Stimulated activated naive CD8-positive, alpha-beta T cell treated with anti-CD3 and anti-CD28 coated beads, Interleukin-15, Interleukin-2, amounts not matched to agents 100 U/mL and 50 U/mL, for 24 hours (primary cell): ENCODE measurements at regions not wholly inside any gene's neighbourhood (a gene's known extent, or its start where the extent isn't known, plus 50 kb on each side); places are given as distances from the start of the nearest gene placed in this dataset.
"Not testable (repeated sequence)": the region's sequence is repeated elsewhere in the genome, so short reads cannot be mapped to it uniquely, and the experiment has no call there.

Experiments used
- ATAC-seq: fragments of 150-1000 bp; cut with Tn5 transposase; one replicate; pipeline ENCODE4 v1.10.0; 2021
- DNase-seq: peaks from one replicate; pipeline ENCODE4 v3.0.0; 2021

DNA sequence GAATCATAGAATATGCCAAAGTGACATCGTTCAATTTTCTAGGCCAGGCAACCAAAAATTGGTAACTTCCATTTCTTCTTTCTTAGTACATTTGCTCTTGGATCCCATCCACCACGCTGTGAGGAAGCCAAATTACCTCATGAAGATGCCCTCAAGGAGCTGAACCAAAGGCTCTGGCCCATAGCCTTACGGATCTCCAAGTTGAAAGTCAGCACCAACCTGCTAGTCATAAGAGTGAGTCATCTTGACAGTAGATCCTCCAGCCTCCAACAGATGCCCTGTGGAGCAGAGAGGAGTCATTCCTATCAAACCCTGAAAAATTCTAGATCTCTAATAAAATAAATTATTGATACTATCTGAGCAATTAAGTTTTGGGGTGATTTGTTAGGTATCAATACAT is 322.5 kb upstream of the COL8A1 start:
- DNase-seq (no peak), ATAC-seq (no peak)

DNA sequence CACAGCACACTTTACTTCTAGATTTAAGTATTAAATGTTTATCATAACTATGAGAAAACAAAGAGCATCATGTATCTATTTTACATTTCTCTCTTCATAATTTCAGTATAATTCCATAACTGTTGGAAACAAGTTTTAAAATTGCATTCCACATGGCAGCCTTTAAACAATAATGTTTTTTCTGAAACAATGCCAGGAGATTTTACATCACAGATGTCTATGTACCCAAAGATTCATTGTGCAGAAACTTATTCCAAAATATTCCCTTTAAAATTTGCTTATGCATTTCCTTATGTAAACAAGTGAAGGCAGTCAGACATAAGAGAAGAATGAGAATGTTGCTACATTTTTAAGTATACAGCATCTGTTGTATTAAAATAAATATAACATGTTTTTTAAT is 324.9 kb upstream of the COL8A1 start:
- DNase-seq (no peak), ATAC-seq (no peak)

- DNase-seq (no peak), ATAC-seq (no peak)
Measured at GRCh38 chr3:99298661-99299060, 339.7 kb upstream of the COL8A1 start.

DNA sequence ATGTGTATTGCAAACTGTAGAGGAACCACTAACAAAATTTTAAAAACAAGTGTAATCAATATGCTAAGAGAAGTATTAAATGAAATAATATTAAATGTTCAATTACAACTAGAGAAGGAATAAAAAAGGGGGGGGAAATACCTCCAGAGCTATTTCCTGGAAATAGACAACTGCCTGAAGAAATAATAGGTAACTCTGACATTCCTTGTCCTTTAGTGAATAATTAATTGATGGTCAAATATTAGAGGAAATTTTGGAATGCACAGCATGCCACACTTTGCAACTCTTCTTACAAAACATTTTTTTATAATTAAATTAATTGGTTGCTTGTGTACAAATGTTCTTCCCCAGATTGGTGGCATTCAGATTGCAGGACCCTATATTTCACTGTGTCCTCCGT is 342.6 kb upstream of the COL8A1 start:
- ATAC-seq: no peak
- no peak for DNase-seq

- DNase-seq, ATAC-seq: not testable (repeated sequence)
Measured at GRCh38 chr3:99294092-99294491, 344.3 kb upstream of the COL8A1 start.

DNA sequence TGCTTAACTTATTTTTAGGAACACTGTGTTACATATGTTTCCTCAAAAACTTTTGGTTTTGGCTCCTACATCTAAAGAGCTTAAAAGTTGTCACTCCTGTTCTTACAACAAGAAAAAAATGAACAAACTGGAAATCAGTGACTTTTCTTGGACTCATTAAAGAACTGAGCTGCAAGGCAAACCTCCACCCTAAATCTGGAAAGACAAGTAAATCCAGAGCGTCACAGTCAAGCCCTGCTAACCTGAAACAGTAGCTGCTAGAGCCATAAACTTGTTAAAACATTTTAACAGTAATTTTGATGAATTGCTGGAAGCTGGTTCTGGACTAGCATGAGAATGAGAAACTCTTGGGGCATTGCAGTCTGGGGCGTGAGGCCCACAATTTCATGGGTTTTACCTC is 350.5 kb upstream of the COL8A1 start:
- no peak for ATAC-seq

DNA sequence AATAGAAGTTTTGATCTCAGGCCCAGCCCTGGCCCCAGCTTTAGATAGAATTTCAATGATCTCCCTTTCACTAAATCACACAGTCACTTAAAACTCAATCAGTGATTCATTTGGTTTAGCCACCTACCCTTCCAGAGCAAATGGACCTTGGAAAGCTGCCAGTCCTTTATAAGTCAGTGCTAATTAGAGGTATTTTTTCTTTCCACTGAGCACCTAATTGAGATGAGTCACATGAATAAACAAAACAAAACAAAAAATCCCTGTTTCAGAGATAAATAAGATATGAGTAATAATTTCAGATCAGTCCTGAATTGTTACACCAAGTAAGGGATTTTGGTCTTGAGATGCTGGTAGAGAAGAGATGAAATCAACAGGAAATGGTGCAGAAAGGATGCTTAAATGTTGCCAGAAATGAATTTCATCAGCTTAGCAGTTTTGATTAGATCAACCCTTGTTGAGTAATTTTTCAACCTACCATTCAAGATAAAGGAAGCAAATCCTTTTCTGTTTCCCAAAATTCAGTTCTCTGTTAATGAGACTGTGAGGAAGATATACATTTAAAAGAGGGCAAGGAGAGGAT is 352.0 kb upstream of the COL8A1 start:
- DNase-seq (no peak), ATAC-seq (no peak)

More for the DNA sequence above, 350.5 kb upstream of the COL8A1 start:
- no peak for DNase-seq

GRCh38 chr3:99269606-99270351 is 368.3 kb upstream of the DCBLD2 start:
- ATAC-seq (no peak), DNase-seq (no peak)

DNA sequence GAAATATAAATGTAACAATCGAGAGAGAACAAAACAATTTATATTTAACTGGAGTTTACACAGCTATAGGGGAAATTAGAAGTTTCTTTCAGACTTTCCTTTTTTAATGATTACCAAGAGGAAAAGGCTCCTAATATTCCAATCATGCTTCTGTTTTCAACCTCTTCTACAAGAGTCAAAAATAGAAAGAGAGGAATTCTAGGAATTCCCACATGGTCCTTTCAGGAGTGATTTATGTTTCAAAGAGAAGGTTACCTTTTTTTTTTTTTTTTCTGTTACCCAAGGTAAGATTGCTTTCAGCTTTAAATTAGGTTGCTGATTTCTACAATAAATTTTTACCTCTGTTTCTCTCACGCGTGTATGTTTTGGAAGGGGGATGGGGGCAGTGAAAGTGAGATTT is 355.3 kb upstream of the DCBLD2 start:
- ATAC-seq (no peak), DNase-seq (no peak)

GRCh38 chr3:99253963-99254355 is 352.5 kb upstream of the DCBLD2 start:
- no peak for ATAC-seq
- no peak for DNase-seq

- DNase-seq (no peak), ATAC-seq (no peak)
Measured at GRCh38 chr3:99250821-99251355, 349.4 kb upstream of the DCBLD2 start.

- ATAC-seq (no peak), DNase-seq (no peak)
Measured at GRCh38 chr3:99250272-99250671, 348.8 kb upstream of the DCBLD2 start.

DNA sequence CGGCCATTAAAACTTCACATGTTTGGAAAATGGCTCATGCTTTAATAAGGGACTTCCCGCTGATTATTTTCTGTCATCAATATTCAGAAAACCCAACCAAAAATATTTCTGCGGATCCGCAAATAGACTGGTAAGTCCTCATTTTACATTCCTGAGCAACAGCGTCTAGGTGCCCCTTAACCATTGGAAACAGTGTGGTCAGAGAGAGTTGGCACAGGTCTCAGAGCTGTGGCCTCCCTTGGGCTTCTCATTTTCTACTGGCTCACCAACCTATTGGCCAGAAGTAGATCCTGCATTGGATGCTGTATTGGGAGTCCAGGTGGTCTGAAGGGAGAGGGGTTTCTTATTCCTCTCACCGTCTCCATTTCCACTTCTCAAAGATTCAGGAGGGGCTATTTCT is 348.1 kb upstream of the DCBLD2 start:
- DNase-seq (no peak), ATAC-seq (no peak)

GRCh38 chr3:99248913-99249312 is 347.4 kb upstream of the DCBLD2 start:
- DNase-seq: no peak
- no peak for ATAC-seq

- no peak for DNase-seq
- no peak for ATAC-seq
Measured at GRCh38 chr3:99248130-99248529, 346.6 kb upstream of the DCBLD2 start.

DNA sequence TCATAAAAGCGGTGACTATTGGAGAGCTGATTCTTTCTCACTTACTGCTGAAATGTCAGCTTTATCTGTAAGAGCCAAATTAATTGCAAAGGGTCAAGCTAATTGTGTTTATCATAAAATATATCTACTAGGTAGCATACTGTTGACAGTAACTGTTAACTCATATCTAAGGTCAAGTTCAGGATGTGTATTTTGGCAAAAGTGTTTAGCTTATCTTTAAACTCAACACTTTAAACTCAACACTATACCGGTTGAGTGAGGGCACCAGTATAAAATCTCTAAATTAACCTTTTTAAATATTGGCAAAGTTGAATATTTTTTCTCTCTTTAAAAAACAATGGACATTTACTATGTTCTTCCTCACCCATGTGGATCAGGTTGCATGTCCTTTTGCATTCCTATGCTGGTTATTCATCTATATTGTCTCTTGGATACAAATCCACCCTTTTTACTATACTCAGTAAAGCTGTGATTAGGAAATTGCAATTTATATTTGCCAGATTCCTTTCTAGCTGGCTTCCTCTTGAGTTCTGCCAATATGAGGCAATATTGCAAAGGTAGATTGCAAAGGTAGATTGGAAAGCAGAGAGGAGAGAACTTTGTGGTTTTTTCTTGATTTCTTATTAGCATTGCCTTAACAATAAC is 344.6 kb upstream of the DCBLD2 start:
- ATAC-seq (no peak), DNase-seq (no peak)

DNA sequence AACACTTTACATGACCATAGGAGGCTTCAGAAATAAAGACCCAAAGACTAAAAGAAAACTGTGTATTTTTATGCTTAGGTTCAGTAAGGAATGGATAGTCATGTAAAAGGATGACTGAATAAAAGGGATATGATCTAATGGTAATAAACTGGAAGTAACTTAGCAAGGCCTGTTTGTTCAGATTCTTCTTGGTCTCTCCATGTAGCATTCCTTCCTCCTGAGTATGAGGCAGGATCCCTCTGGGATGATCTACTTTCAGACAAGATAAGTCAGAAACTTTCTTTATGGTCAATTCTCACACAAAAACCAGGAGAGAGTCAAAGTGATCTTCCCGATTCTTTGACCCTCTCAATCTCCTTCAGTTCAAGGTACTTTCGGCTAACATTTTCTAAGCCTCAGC is 340.8 kb upstream of the DCBLD2 start:
- no peak for DNase-seq

DNA sequence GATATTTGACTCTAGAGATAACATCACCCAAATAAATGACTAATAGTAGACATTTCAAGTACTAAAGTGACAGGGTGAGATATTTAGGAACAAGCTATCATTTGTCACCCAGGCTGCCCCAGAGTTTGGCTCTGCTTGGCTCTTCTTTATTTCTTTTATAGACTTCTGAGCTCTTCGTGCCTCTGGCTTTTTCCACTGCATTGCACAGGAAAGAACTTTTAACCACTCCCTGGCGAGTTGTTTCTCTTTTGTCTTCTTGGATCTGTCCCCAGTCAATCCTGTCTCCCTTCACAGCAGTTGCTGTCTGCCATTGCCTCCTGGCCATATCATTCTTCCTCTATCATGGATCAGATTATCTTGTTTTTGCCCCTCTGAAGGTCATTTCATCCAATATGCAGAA is 339.2 kb upstream of the DCBLD2 start:
- DNase-seq: no peak
- ATAC-seq: no peak

More for the DNA sequence above, 340.8 kb upstream of the DCBLD2 start:
- ATAC-seq: no peak

DNA sequence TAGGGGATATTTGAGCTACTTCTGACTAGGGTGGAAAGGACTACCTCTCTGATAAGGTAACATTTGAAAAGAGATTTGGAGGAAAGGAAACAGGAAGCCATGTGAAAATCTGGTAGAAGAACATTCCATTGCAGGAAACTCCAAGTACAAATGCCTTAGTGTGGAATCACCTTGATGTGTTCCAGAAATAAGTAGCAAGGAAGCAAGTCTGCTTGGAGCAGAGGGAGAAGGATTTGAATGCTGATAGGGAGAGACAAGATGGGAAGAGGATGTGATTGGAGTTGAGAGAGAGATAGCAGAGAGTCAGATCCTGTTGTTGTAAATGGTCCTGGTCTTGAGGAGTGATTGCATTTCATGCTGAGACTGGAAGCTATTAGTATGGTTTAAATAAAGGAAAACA is 335.1 kb upstream of the DCBLD2 start:
- no peak for ATAC-seq
- no peak for DNase-seq

DNA sequence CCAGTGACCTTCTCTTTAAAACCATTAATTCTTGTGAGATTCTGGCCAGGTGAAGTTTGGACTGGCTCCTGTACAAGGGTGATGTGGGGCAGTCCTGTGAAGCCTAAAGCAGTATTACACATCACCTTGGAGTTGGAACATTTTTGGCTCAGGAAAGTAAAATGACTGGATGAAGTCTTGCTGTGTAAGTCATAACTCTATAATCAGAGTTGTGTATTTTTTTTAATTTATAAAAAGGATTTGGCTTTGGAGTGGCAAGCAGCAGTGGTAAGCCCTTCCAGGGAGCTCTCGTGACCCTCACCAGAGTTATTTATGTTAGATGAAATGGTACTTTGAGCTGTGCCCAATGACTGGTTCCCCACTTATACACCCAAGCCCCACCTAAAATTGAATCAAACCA is 331.2 kb upstream of the DCBLD2 start:
- DNase-seq (no peak), ATAC-seq (no peak)

DNA sequence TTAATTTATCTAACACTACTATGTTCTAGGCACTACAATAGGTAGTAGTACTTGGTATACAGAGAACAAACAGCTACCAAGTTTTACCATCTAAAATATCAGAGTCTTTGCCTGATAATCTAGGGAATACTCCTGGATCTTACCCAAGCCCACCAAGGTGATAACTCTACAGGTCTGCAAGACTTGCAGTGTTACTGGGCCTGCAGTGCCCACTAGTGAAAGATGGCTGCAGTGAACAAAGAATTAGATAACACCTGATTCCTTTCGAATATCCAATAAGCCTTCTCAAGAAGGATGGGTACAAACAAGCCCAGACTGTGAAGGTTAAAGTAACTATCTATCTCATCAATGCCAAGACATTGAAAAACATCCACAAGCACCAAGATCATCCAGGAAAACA is 317.0 kb upstream of the DCBLD2 start:
- ATAC-seq: no peak
- no peak for DNase-seq

GRCh38 chr3:99212969-99213368 is 311.5 kb upstream of the DCBLD2 start:
- DNase-seq: no peak
- ATAC-seq: no peak

GRCh38 chr3:99211309-99211708 is 309.8 kb upstream of the DCBLD2 start:
- ATAC-seq: no peak
- no peak for DNase-seq

GRCh38 chr3:99199021-99199420 is 297.5 kb upstream of the DCBLD2 start:
- no peak for DNase-seq
- ATAC-seq: no peak
